H1 (cell line): ENCODE measurements at regions not wholly inside any gene's neighbourhood (a gene's known extent, or its start where the extent isn't known, plus 50 kb on each side); places are given as distances from the start of the nearest gene placed in this dataset.

Experiments used
- CTCF ChIA-PET: fragments of 300-600 bp; sonication (Branson Sonifier 250); formaldehyde crosslinking; loops from one replicate; lab custom pipeline; 2021; ENCODE audit not compliant: partially characterized antibody; lab: Charles Lee
- POLR2A ChIA-PET: fragments of 300-600 bp; sonication (Branson Sonifier 250); formaldehyde crosslinking; loops from one replicate; lab custom pipeline; 2021; ENCODE audit warnings: inconsistent platforms; ENCODE audit not compliant: partially characterized antibody; lab: Charles Lee
- DNase-seq, 2 experiments: peaks; one replicate each; pipeline versions ENCODE4 v3.0.0 to v3.0.0-alpha.2; 2010 to 2022; ENCODE audit warnings: low spot score in 2 of 2, low read depth in 1 of 2, mixed read lengths in 1 of 2
- FAIRE-seq: peaks from 2 replicates; lab custom pipeline; 2011; peaks lifted over from hg19 to GRCh38; lab: Jason Lieb, UNC
- H2AFZ ChIP-seq: 2 replicates; pipeline ENCODE4 v1.8.1; 2012; ENCODE audit warnings: low read length, inconsistent platforms
- H2AK5ac ChIP-seq: 2 replicates; pipeline ENCODE4 v1.6.1; 2013; ENCODE audit warnings: low read depth, low read length
- H2BK120ac ChIP-seq: replicated peaks from 2 replicates; pipeline ENCODE3; 2013; ENCODE audit warnings: low read depth, low read length, inconsistent platforms
- H2BK12ac ChIP-seq: 2 replicates; pipeline ENCODE4 v1.6.1; 2013; ENCODE audit warnings: low read depth, low read length
- H2BK15ac ChIP-seq: 2 replicates; pipeline ENCODE4 v1.6.1; 2013; ENCODE audit warnings: low read length
- H2BK20ac ChIP-seq: 2 replicates; pipeline ENCODE4 v1.6.1; 2013; ENCODE audit warnings: low read length
- H2BK5ac ChIP-seq: 2 replicates; pipeline ENCODE4 v1.6.1; 2013; ENCODE audit warnings: low read depth, low read length
- H3K14ac ChIP-seq: 2 replicates; pipeline ENCODE4 v1.6.1; 2013; ENCODE audit warnings: inconsistent platforms; ENCODE audit not compliant: insufficient read length
- H3K18ac ChIP-seq: 2 replicates; pipeline ENCODE4 v1.6.1; 2013; ENCODE audit warnings: low read length; ENCODE audit errors: extremely low read depth
- H3K23ac ChIP-seq: 2 replicates; pipeline ENCODE4 v1.6.1; 2013; ENCODE audit warnings: inconsistent platforms; ENCODE audit not compliant: insufficient read length
- H3K23me2 ChIP-seq: 2 replicates; pipeline ENCODE4 v1.6.1; 2013; ENCODE audit warnings: low read depth, low read length
- H3K27ac ChIP-seq: 2 replicates; pipeline ENCODE4 v1.6.1; 2011; ENCODE audit warnings: low read depth, low read length, inconsistent platforms
- H3K27me3 ChIP-seq, 4 experiments: replicated peaks in 1 of 4; 1 replicate in 1 of 4; 2 replicates in 3 of 4; pipeline versions ENCODE4 v1.6.1 to v1.8.1; 2011 to 2013; ENCODE audit warnings: low read length in 3 of 4, mild to moderate bottlenecking in 3 of 4, inconsistent platforms in 2 of 4, mixed read lengths in 2 of 4, moderate library complexity in 1 of 4; ENCODE audit not compliant: control insufficient read depth in 3 of 4, insufficient read depth in 3 of 4; ENCODE audit errors: extremely low read depth in 1 of 4
- H3K36me3 ChIP-seq, 4 experiments: 2 replicates each; pipeline versions ENCODE4 v1.6.1 to v1.8.1; 2011 to 2013; ENCODE audit warnings: mild to moderate bottlenecking in 4 of 4, low read length in 3 of 4, moderate library complexity in 2 of 4, control low read depth in 1 of 4, inconsistent platforms in 1 of 4; ENCODE audit not compliant: insufficient read depth in 4 of 4, control insufficient read depth in 2 of 4
- H3K4ac ChIP-seq: replicated peaks from 2 replicates; pipeline ENCODE3; 2013; ENCODE audit warnings: low read length, low read depth, mixed read lengths, inconsistent platforms; ENCODE audit not compliant: insufficient read length
- H3K4me1 ChIP-seq, 4 experiments: replicated peaks in 1 of 4; 1 replicate in 1 of 4; 2 replicates in 3 of 4; pipeline versions ENCODE4 v1.6.1 to v1.8.1; 2011 to 2013; ENCODE audit warnings: low read length in 3 of 4, inconsistent platforms in 2 of 4, mixed read lengths in 1 of 4; ENCODE audit not compliant: insufficient read depth in 4 of 4, control insufficient read depth in 3 of 4
- H3K4me2 ChIP-seq, 2 experiments: 2 replicates each; pipeline versions ENCODE4 v1.6.1 to v1.8.1; 2011 to 2013; ENCODE audit warnings: low read depth in 2 of 2, low read length in 2 of 2, control low read depth in 1 of 2, inconsistent platforms in 1 of 2, mild to moderate bottlenecking in 1 of 2; ENCODE audit not compliant: insufficient read depth in 1 of 2
- H3K4me3 ChIP-seq, 4 experiments: fragments of 200-600, 300-600 bp in 1 of 4; sonication (generic), shearing (Covaris generic), sonication (Bioruptor Twin) in 1 of 4; 2 replicates each; pipeline versions ENCODE4 v1.5.1 to v1.8.1; 2011 to 2016; ENCODE audit warnings: low read length in 4 of 4, low read depth in 3 of 4, control low read depth in 2 of 4, inconsistent platforms in 2 of 4, mild to moderate bottlenecking in 2 of 4, mixed read lengths in 1 of 4, moderate library complexity in 1 of 4; ENCODE audit not compliant: insufficient read depth in 2 of 4; ENCODE audit errors: extremely low read depth in 1 of 4
- H3K56ac ChIP-seq: replicated peaks from 2 replicates; pipeline ENCODE3; 2013; ENCODE audit warnings: low read depth, mild to moderate bottlenecking, mixed read lengths, low read length, inconsistent platforms; ENCODE audit not compliant: insufficient read length
- H3K79me1 ChIP-seq: 2 replicates; pipeline ENCODE4 v1.6.1; 2013; ENCODE audit warnings: low read depth, low read length, control low read depth
- H3K79me2 ChIP-seq, 2 experiments: 2 replicates each; pipeline versions ENCODE4 v1.6.1 to v1.8.1; 2012 to 2013; ENCODE audit warnings: low read length in 2 of 2, mild to moderate bottlenecking in 2 of 2, inconsistent platforms in 1 of 2; ENCODE audit not compliant: insufficient read depth in 2 of 2, control insufficient read depth in 1 of 2
- H3K9ac ChIP-seq, 4 experiments: replicated peaks in 1 of 4; 1 replicate in 1 of 4; 2 replicates in 3 of 4; pipeline versions ENCODE4 v1.6.1 to v1.8.1; 2011 to 2013; ENCODE audit warnings: low read depth in 3 of 4, low read length in 3 of 4, control low read depth in 2 of 4, mild to moderate bottlenecking in 2 of 4, moderate library complexity in 2 of 4, inconsistent platforms in 1 of 4; ENCODE audit errors: extremely low read depth in 1 of 4
- H3K9me3 ChIP-seq, 2 experiments: 2 replicates each; pipeline versions ENCODE4 v1.6.1 to v1.8.1; 2012 to 2013; ENCODE audit warnings: mild to moderate bottlenecking in 2 of 2, moderate library complexity in 2 of 2, control low read depth in 1 of 2, inconsistent platforms in 1 of 2, low read depth in 1 of 2, low read length in 1 of 2, mixed read lengths in 1 of 2; ENCODE audit not compliant: insufficient read depth in 2 of 2
- H4K20me1 ChIP-seq, 2 experiments: replicated peaks in 1 of 2; 2 replicates each; pipeline versions ENCODE3 to v1.8.1; 2011 to 2013; ENCODE audit warnings: inconsistent platforms in 2 of 2, low read length in 2 of 2, mild to moderate bottlenecking in 1 of 2; ENCODE audit not compliant: insufficient read depth in 2 of 2, control insufficient read depth in 1 of 2
- H4K5ac ChIP-seq: 2 replicates; pipeline ENCODE4 v1.6.1; 2013; ENCODE audit warnings: low read length, low read depth, mixed read lengths, inconsistent platforms; ENCODE audit not compliant: insufficient read length
- H4K8ac ChIP-seq: 2 replicates; pipeline ENCODE4 v1.8.0; 2013; ENCODE audit warnings: mild to moderate bottlenecking, moderate library complexity, low read length, inconsistent platforms; ENCODE audit not compliant: insufficient read depth; ENCODE audit errors: extremely low read depth
- H4K91ac ChIP-seq: replicated peaks from 2 replicates; pipeline ENCODE3; 2013; ENCODE audit warnings: low read length, mixed read lengths, inconsistent platforms; ENCODE audit not compliant: insufficient read length
- BRCA1 ChIP-seq: IDR thresholded peaks from 2 replicates; pipeline ENCODE4 v1.6.1; 2012; ENCODE audit warnings: low read depth, low read length, improper control_type of control experiment
- FOSL1 ChIP-seq: IDR thresholded peaks from 2 replicates; pipeline ENCODE4 v1.6.1; 2011; ENCODE audit warnings: mild to moderate bottlenecking, low read depth, low read length, moderate library complexity; ENCODE audit not compliant: insufficient read depth
- KDM4A ChIP-seq: IDR thresholded peaks from one replicate; pipeline ENCODE4 v1.7.1; 2012; ENCODE audit warnings: low read depth, mild to moderate bottlenecking, moderate library complexity, low read length, inconsistent platforms; ENCODE audit not compliant: severe bottlenecking
- NRF1 ChIP-seq: IDR thresholded peaks from 2 replicates; pipeline ENCODE4 v1.6.1; 2011; ENCODE audit warnings: mild to moderate bottlenecking, low read depth, low read length, improper control_type of control experiment
- POU5F1 ChIP-seq: IDR thresholded peaks from 2 replicates; pipeline ENCODE4 v1.6.1; 2011; ENCODE audit warnings: low read depth, mild to moderate bottlenecking, low read length, moderate library complexity
- SAP30 ChIP-seq: fragments of 300-600 bp; sonication (generic); IDR thresholded peaks from 2 replicates; pipeline ENCODE4 v1.7.1; 2012; ENCODE audit warnings: low read length, moderate library complexity, mild to moderate bottlenecking, inconsistent platforms; ENCODE audit not compliant: insufficient read depth, insufficient replicate concordance
- SIRT6 ChIP-seq: IDR thresholded peaks from one replicate; pipeline ENCODE4 v1.7.1; 2012; ENCODE audit warnings: low read length, inconsistent platforms
- SP4 ChIP-seq: IDR thresholded peaks from 2 replicates; pipeline ENCODE4 v1.6.1; 2012; ENCODE audit warnings: low read length, inconsistent platforms
- ZNF274 ChIP-seq: IDR thresholded peaks from 2 replicates; pipeline ENCODE4 v1.7.0; 2012; ENCODE audit warnings: low read length, borderline replicate concordance; ENCODE audit errors: extremely low read depth
- WGBS, 2 experiments: shearing (Covaris generic) in 1 of 2; methylation state at CpG; one replicate each; pipeline versions ENCODE4 v1.1.6 to v1.1.7; 2013 to 2015; ENCODE audit warnings: low lambda C conversion rate in 2 of 2, mixed read lengths in 2 of 2, inconsistent platforms in 1 of 2, low coverage in 1 of 2, missing lambda C conversion rate in 1 of 2; ENCODE audit not compliant: insufficient replicate concordance in 2 of 2, insufficient coverage in 1 of 2, insufficient read length in 1 of 2; ENCODE audit errors: extremely low coverage in 1 of 2, missing lambda C conversion rate in 1 of 2; 5-methylcytosine and 5-hydroxymethylcytosine counted together

DNA sequence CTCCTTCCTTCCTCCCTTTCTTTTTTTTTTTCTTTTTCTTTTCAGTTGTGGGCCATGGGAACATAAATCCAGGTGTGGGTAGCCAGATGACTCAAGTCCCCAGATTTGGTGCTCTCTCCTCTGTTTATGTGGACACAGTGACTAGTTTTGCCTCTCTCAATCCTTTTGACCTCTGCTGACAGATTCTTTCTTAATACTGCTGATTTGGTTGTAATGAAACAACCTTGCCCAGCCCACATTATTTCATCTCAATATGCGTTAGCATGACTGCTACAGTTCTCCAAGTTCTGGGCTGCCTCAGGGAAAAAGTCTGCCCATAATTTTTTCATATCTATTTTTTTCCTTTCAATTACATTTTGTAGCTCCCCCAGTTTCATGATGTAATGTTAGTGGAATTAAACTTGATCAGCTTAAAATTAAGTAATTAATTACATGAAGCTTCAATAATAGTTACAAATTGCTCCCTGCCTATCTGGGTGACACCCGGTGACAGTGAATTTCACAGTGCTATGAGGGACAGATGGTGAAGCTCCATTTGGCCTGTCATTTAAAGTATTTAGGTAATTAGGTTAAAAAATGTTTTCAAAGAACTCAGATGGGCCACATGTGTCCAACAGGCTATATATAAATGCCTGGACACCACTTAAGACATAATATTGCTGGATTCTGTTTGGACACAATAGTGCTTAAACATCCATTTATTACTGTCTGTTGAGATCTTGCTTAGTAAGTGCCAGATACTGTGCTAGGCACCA, 118.8 kb upstream of the FRY start:
- H3K23ac ChIP-seq: no peak overlapping the region
- POLR2A ChIA-PET: no interaction called here
- no peak overlapping the region for H3K9ac ChIP-seq
- no peak overlapping the region for H2BK120ac ChIP-seq
- no peaks in the 10 kb centered on the region for H3K9me3 ChIP-seq
- no peak overlapping the region for H2BK12ac ChIP-seq
- H3K79me2 ChIP-seq: no peaks in the 10 kb centered on the region
- CTCF ChIA-PET: interaction anchor here (1.0 kb wide), 1 partner anchor 35 kb away, joined by 3 read pairs; no protein-coding TSS in a partner anchor
- H3K4me2 ChIP-seq: no peak overlapping the region
- TF ChIP-seq SP4 (no peak), KDM4A (no peak), FOSL1 (no peak), SAP30 (no peak), SIRT6 (no peak), POU5F1 (no peak), BRCA1 (no peak), ZNF274 (no peak), NRF1 (no peak)
- TF ChIP-seq, all 59 proteins: peak for 0
- Histone ChIP-seq H3K14ac (no peak overlapping the region), H3K27ac (no peak overlapping the region), H4K8ac (no peak overlapping the region), H3K23me2 (no peaks in the 10 kb centered on the region), H2AFZ (no peak overlapping the region), H2BK20ac (no peak overlapping the region), H3K4me1 (no peaks in the 10 kb centered on the region; a peak in 1 of 7 replicates), H3K27me3 (no peaks in the 10 kb centered on the region), H3K56ac (no peak overlapping the region), H3K18ac (no peak overlapping the region), H3K4ac (no peak overlapping the region), H3K79me1 (no peaks in the 10 kb centered on the region), H2AK5ac (no peak overlapping the region), H4K91ac (no peak overlapping the region), H4K20me1 (no peaks in the 10 kb centered on the region), H2BK5ac (no peak overlapping the region), H2BK15ac (no peak overlapping the region), H3K4me3 (no peak overlapping the region), H4K5ac (no peak overlapping the region), H3K36me3 (no peaks in the 10 kb centered on the region)
- FAIRE-seq (no peak), DNase-seq (no peak)
- WGBS, 2 experiments: 95% methylated on average over 2 of the region's 2 CpGs; no CpG with 5 or more reads in 1 of the 2 experiments
